Loucy (cell line): ENCODE measurements at regions not wholly inside any gene's neighbourhood (a gene's known extent, or its start where the extent isn't known, plus 50 kb on each side); places are given as distances from the start of the nearest gene placed in this dataset.

Source experiments
- H2AFZ ChIP-seq: fragments of 200-600 bp; sonication (generic); 2 replicates; pipeline ENCODE4 v1.6.0; 2016; ENCODE audit warnings: antibody characterized with exemption, mild to moderate bottlenecking, low read length, moderate library complexity
- H3F3A ChIP-seq: fragments of 200-600 bp; 2 replicates; pipeline ENCODE4 v1.6.0; 2016; ENCODE audit warnings: antibody characterized with exemption, low read depth, mild to moderate bottlenecking
- H3K27me3 ChIP-seq: fragments of 200-600 bp; sonication (generic); 2 replicates; pipeline ENCODE4 v1.6.1; 2014; ENCODE audit warnings: low read length, mild to moderate bottlenecking; ENCODE audit not compliant: insufficient read depth, poor library complexity, severe bottlenecking
- H3K36me3 ChIP-seq: fragments of 200-600 bp; sonication (generic); 2 replicates; pipeline ENCODE4 v1.6.1; 2016; ENCODE audit warnings: low read length; ENCODE audit not compliant: insufficient read depth
- H3K4me1 ChIP-seq: fragments of 200-600 bp; sonication (generic); 2 replicates; pipeline ENCODE4 v1.5.1; 2014; ENCODE audit warnings: low read length, mild to moderate bottlenecking; ENCODE audit not compliant: insufficient read depth, poor library complexity, severe bottlenecking
- H3K4me2 ChIP-seq: fragments of 200-600 bp; sonication (generic); 2 replicates; pipeline ENCODE4 v1.6.0; 2014; ENCODE audit warnings: antibody characterized with exemption, low read length, low read depth, mild to moderate bottlenecking; ENCODE audit not compliant: poor library complexity, severe bottlenecking
- H3K4me3 ChIP-seq: fragments of 200-600 bp; sonication (generic); 2 replicates; pipeline ENCODE4 v1.5.1; 2014; ENCODE audit warnings: low read length, mild to moderate bottlenecking, mixed read lengths; ENCODE audit not compliant: poor library complexity, severe bottlenecking
- H3K79me2 ChIP-seq: fragments of 200-600 bp; sonication (generic); 2 replicates; pipeline ENCODE4 v1.6.1; 2014; ENCODE audit warnings: low read length; ENCODE audit not compliant: insufficient read depth
- H3K9ac ChIP-seq: fragments of 200-600 bp; sonication (generic); 2 replicates; pipeline ENCODE4 v1.6.0; 2014; ENCODE audit warnings: mild to moderate bottlenecking, low read depth, low read length, moderate library complexity; ENCODE audit not compliant: poor library complexity, severe bottlenecking
- H3K9me2 ChIP-seq: fragments of 200-600 bp; sonication (generic); replicated peaks from 2 replicates; pipeline ENCODE4 v1.6.1; 2016; ENCODE audit warnings: low read depth, low read length, mixed read lengths
- H3K9me3 ChIP-seq: fragments of 200-600 bp; sonication (generic); 2 replicates; pipeline ENCODE4 v1.6.1; 2014; ENCODE audit warnings: mild to moderate bottlenecking, antibody characterized with exemption, low read length, low read depth; ENCODE audit not compliant: insufficient read depth
- H4K20me1 ChIP-seq: fragments of 200-600 bp; sonication (generic); 2 replicates; pipeline ENCODE4 v1.6.0; 2014; ENCODE audit warnings: antibody characterized with exemption, low read length, mild to moderate bottlenecking; ENCODE audit not compliant: insufficient read depth, poor library complexity, severe bottlenecking
- CTCF ChIP-seq: fragments of 200-600 bp; sonication (generic); conservative IDR thresholded peaks from 2 replicates; pipeline ENCODE4 v1.5.1; 2014; ENCODE audit warnings: mild to moderate bottlenecking, antibody characterized with exemption, low read length
- EZH2phosphoT487 ChIP-seq: fragments of 200-600 bp; IDR thresholded peaks from 2 replicates; pipeline ENCODE4 v1.6.1; 2018; ENCODE audit warnings: antibody characterized with exemption, mild to moderate bottlenecking, moderate library complexity, borderline replicate concordance

GRCh38 chr13:90776051-90776748 is 571.3 kb upstream of the MIR17HG start:
- Histone ChIP-seq H3K4me1 (no peaks in the 10 kb centered on the region), H3K36me3 (no peaks in the 10 kb centered on the region), H3K27me3 (no peaks in the 10 kb centered on the region), H4K20me1 (no peaks in the 10 kb centered on the region), H3F3A (no peaks in the 10 kb centered on the region), H3K79me2 (no peaks in the 10 kb centered on the region), H3K4me3 (no peak overlapping the region), H3K9me2 (no peaks in the 10 kb centered on the region), H3K9me3 (no peaks in the 10 kb centered on the region), H3K4me2 (no peak overlapping the region), H2AFZ (no peak overlapping the region), H3K9ac (no peak overlapping the region)
- TF ChIP-seq CTCF (no peak), EZH2phosphoT487 (no peak)

- no peaks in the 10 kb centered on the region for H3K27me3 ChIP-seq
- no peaks in the 10 kb centered on the region for H3F3A ChIP-seq
- no peaks in the 10 kb centered on the region for H3K4me1 ChIP-seq
- H3K9me2 ChIP-seq, result no peaks in the 10 kb centered on the region
- H3K4me3 ChIP-seq, result no peak overlapping the region
- TF ChIP-seq CTCF, result no peak
- no peak for TF ChIP-seq EZH2phosphoT487
- no peaks in the 10 kb centered on the region for H3K36me3 ChIP-seq
- H3K9me3 ChIP-seq, result no peaks in the 10 kb centered on the region
- no peaks in the 10 kb centered on the region for H3K79me2 ChIP-seq
- H2AFZ ChIP-seq, result no peak overlapping the region
- no peak overlapping the region for H3K9ac ChIP-seq
- no peak overlapping the region for H3K4me2 ChIP-seq
- H4K20me1 ChIP-seq, result no peaks in the 10 kb centered on the region
Observed at GRCh38 chr13:90783273-90783672, 564.2 kb upstream of the MIR17HG start.

- Histone ChIP-seq H3K27me3 (no peaks in the 10 kb centered on the region), H3K4me2 (no peak overlapping the region), H3K9ac (no peak overlapping the region), H3K4me1 (no peaks in the 10 kb centered on the region), H3K36me3 (no peaks in the 10 kb centered on the region), H3K9me3 (no peaks in the 10 kb centered on the region), H4K20me1 (no peaks in the 10 kb centered on the region), H3K79me2 (no peaks in the 10 kb centered on the region), H3F3A (no peaks in the 10 kb centered on the region), H3K9me2 (no peaks in the 10 kb centered on the region), H3K4me3 (no peak overlapping the region), H2AFZ (no peak overlapping the region)
- TF ChIP-seq EZH2phosphoT487, result no peak
- TF ChIP-seq CTCF, result no peak
Observed at GRCh38 chr13:90787007-90787406, 560.5 kb upstream of the MIR17HG start.
